Body of pancreas (tissue), 4 donors: ENCODE measurements at regions not wholly inside any gene's neighbourhood (a gene's known extent, or its start where the extent isn't known, plus 50 kb on each side); places are given as distances from the start of the nearest gene placed in this dataset.

Source experiments
- ATAC-seq: fragments of 150-250 bp; one replicate; pipeline ENCODE4 v1.9.1; 2016
- DNase-seq, 4 donors: peaks; one replicate each; pipeline ENCODE4 v3.0.0-alpha.2; 2019
- H3K27ac ChIP-seq, 4 donors: fragments of 200-600 bp; sonication (generic); 1 replicate in 3 of 4; 2 replicates in 1 of 4; pipeline versions ENCODE4 v1.5.1 to v1.6.1; 2016 to 2019; ENCODE audit warnings: mild to moderate bottlenecking in 1 of 4, mixed read lengths in 1 of 4, moderate library complexity in 1 of 4
- H3K27me3 ChIP-seq, 2 donors: fragments of 200-600 bp; sonication (generic); one replicate each; pipeline ENCODE4 v1.6.0; 2016; ENCODE audit warnings: mild to moderate bottlenecking in 1 of 2
- H3K36me3 ChIP-seq, 2 donors: fragments of 200-600 bp; sonication (generic); replicated peaks in 1 of 2; 2 replicates each; pipeline ENCODE4 v1.5.1; 2016; ENCODE audit warnings: low read depth in 2 of 2; ENCODE audit not compliant: insufficient read depth in 1 of 2
- H3K4me1 ChIP-seq: fragments of 200-600 bp; sonication (generic); one replicate; pipeline ENCODE4 v1.6.0; 2016
- H3K4me3 ChIP-seq, 2 donors: fragments of 200-600 bp; sonication (generic); 1 replicate in 1 of 2; 2 replicates in 1 of 2; pipeline ENCODE4 v1.5.1; 2016 to 2019
- H3K9me3 ChIP-seq, 3 donors: fragments of 200-600 bp; sonication (generic); 1 replicate in 2 of 3; 2 replicates in 1 of 3; pipeline ENCODE4 v1.5.1; 2016
- POLR2A ChIP-seq, 3 donors: fragments of 450-650 bp; IDR thresholded peaks; one replicate each; pipeline ENCODE4 v1.6.1; 2016; ENCODE audit warnings: antibody characterized with exemption in 3 of 3, mild to moderate bottlenecking in 2 of 3
- WGBS, 2 donors: methylation state at CpG; one replicate each; pipeline ENCODE4 v1.1.5; 2017; 5-methylcytosine and 5-hydroxymethylcytosine counted together
- intact Hi-C: fragments of 100-400 bp; cut with DNase I; formaldehyde crosslinking; loops from one replicate; pipeline ENCODE4 v1.15.1; 2023
- TF ChIP-seq, protein P1 (sequence below), 7 experiments: fragments of 450-650 bp in 4 of 7; fragments of 200-600 bp in 3 of 7; sonication (generic) in 3 of 7; IDR thresholded peaks; one replicate each; pipeline ENCODE4 v1.5.1; 2016 to 2019; ENCODE audit warnings: antibody characterized with exemption in 7 of 7

- H3K27me3 ChIP-seq: no peaks in the 10 kb centered on the region
- no peak overlapping the region for H3K27ac ChIP-seq
- no peaks in the 10 kb centered on the region for H3K36me3 ChIP-seq
- intact Hi-C loops: no loop called here
- ATAC-seq: no peak
- no peak overlapping the region for H3K4me3 ChIP-seq
- H3K9me3 ChIP-seq: no peaks in the 10 kb centered on the region
- no peaks in the 10 kb centered on the region for H3K4me1 ChIP-seq
- 72 to 78% methylated on average over 4 to 5 of the region's 5 CpGs for WGBS, 2 donors
- TF ChIP-seq, protein P1, sequence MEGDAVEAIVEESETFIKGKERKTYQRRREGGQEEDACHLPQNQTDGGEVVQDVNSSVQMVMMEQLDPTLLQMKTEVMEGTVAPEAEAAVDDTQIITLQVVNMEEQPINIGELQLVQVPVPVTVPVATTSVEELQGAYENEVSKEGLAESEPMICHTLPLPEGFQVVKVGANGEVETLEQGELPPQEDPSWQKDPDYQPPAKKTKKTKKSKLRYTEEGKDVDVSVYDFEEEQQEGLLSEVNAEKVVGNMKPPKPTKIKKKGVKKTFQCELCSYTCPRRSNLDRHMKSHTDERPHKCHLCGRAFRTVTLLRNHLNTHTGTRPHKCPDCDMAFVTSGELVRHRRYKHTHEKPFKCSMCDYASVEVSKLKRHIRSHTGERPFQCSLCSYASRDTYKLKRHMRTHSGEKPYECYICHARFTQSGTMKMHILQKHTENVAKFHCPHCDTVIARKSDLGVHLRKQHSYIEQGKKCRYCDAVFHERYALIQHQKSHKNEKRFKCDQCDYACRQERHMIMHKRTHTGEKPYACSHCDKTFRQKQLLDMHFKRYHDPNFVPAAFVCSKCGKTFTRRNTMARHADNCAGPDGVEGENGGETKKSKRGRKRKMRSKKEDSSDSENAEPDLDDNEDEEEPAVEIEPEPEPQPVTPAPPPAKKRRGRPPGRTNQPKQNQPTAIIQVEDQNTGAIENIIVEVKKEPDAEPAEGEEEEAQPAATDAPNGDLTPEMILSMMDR (IDR thresholded peaks at IDR 0.05): no peak
- no peak for TF ChIP-seq POLR2A (IDR thresholded peaks at IDR 0.05)
- DNase-seq: no peak
These were observed 1255.8 kb downstream of the SLITRK5 start for GRCh38 chr13:88926890-88927502.

DNA sequence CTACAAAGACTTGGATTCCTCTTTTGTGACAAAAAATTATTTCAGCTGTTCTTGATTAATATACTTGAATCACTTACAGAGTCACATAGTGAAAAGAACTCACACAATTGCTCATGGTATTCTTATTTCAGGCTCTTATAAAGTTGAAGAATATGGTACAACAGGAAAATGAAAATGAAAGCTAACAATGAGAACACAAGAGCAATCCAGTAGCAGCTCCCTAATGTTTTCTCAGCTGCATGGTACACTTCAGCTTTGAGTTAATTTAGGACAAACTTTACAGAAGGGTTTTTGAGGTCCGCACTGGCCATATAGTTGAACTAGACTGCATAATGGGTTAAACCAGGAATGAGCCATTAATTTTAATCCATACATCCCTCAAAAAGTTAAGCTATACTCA lies 1261.8 kb downstream of the SLITRK5 start:
- DNase-seq: no peak
- TF ChIP-seq, protein P1 (IDR thresholded peaks at IDR 0.05): no peak
- no peak for TF ChIP-seq POLR2A (IDR thresholded peaks at IDR 0.05)
- Histone ChIP-seq H3K4me1 (no peaks in the 10 kb centered on the region), H3K9me3 (no peaks in the 10 kb centered on the region), H3K27ac (no peak overlapping the region), H3K36me3 (no peaks in the 10 kb centered on the region), H3K27me3 (no peaks in the 10 kb centered on the region), H3K4me3 (no peak overlapping the region)
- 73 to 81% methylated on average over 1 of the region's 1 CpG for WGBS, 2 donors
- intact Hi-C loops: no loop called here
- ATAC-seq: no peak

DNA sequence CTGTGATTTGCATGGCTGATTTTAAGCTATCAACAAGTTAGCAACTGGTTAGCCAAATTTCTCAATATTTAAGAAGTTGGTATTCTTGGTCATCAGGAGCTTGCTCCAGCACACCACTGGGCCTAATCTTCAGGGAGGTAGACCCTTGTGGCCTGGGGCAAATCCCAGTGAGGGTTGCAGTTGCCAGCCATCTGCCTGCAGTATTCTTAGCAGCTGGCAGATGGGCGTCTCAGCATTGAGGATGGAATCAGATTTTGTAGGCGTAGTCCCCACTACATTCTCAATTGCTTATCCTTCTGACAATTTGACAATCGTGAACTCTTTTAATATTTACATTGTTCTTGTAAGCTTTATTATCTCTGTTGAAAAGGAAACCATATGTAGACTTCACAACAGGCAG lies 1266.2 kb downstream of the SLITRK5 start:
- intact Hi-C loops: no loop called here
- Histone ChIP-seq H3K4me3 (no peak overlapping the region), H3K27ac (no peak overlapping the region), H3K9me3 (no peaks in the 10 kb centered on the region), H3K27me3 (no peaks in the 10 kb centered on the region), H3K4me1 (no peaks in the 10 kb centered on the region), H3K36me3 (no peaks in the 10 kb centered on the region)
- no peak for TF ChIP-seq POLR2A (IDR thresholded peaks at IDR 0.05)
- TF ChIP-seq, protein P1 (IDR thresholded peaks at IDR 0.05): no peak
- no peak for DNase-seq
- 62 to 68% methylated on average over 3 of the region's 3 CpGs for WGBS, 2 donors
- ATAC-seq: no peak

DNA sequence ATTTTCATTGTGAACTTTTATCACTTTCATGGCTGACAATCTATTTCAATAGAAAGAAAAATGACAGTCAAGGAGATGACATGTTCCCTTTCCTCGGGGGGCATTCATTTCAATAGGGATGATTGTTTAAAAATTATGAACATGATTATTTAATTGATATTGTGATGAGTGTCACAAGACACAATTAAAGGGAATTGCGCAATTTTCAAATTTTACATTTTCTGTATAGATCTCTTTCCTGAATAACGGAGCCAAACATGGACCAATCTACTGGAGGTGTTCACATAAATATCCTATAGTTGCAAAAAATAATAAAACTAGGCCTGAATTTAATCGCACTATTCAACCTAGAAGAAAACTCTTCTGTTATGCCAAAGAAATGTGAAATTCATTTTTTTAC lies 1274.6 kb downstream of the SLITRK5 start:
- no peaks in the 10 kb centered on the region for H3K4me1 ChIP-seq
- TF ChIP-seq, protein P1 (IDR thresholded peaks at IDR 0.05): no peak
- intact Hi-C loops: no loop called here
- 77% methylated on average over 4 of the region's 4 CpGs for WGBS, 2 donors
- H3K9me3 ChIP-seq: no peaks in the 10 kb centered on the region
- no peaks in the 10 kb centered on the region for H3K27me3 ChIP-seq
- no peak overlapping the region for H3K4me3 ChIP-seq
- ATAC-seq: no peak
- no peak overlapping the region for H3K27ac ChIP-seq
- DNase-seq: no peak
- no peaks in the 10 kb centered on the region for H3K36me3 ChIP-seq

DNA sequence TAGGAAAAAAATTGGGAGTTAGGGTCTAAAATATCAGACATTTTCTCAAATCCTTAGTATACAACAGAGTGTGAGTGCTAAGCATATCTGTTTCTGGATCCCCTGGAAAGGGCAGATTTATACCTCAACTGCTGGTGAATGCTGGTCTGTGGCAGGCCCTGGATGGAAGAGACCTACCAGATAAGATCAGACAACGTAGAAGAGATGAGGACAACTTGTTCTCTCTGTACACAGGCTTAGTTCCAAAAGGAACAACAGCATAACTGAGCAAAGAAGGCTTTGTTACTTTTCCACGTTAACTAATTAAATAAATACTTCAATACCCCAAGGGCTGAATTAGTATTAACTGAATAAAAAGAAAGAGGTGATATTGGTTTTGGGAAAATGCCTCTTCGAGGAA lies 1277.3 kb downstream of the SLITRK5 start:
- WGBS, 2 donors: 44 to 55% methylated on average over 3 of the region's 3 CpGs
- H3K4me3 ChIP-seq: no peak overlapping the region
- H3K4me1 ChIP-seq: no peaks in the 10 kb centered on the region
- H3K27me3 ChIP-seq: no peaks in the 10 kb centered on the region
- intact Hi-C loops: no loop called here
- TF ChIP-seq, protein P1 (IDR thresholded peaks at IDR 0.05): no peak
- TF ChIP-seq POLR2A (IDR thresholded peaks at IDR 0.05): no peak
- DNase-seq: no peak
- no peak overlapping the region for H3K27ac ChIP-seq
- ATAC-seq: no peak
- H3K36me3 ChIP-seq: no peaks in the 10 kb centered on the region
- H3K9me3 ChIP-seq: no peaks in the 10 kb centered on the region
